Ishikawa (cell line): ENCODE measurements at regions not wholly inside any gene's neighbourhood (a gene's known extent, or its start where the extent isn't known, plus 50 kb on each side); places are given as distances from the start of the nearest gene placed in this dataset.

ENCODE experiments used
- CEBPB ChIP-seq: IDR thresholded peaks from 2 replicates; pipeline ENCODE4 v1.6.1; 2012
- CREB1 ChIP-seq: IDR thresholded peaks from 2 replicates; pipeline ENCODE4 v1.6.1; 2012; ENCODE audit warnings: low read depth
- EGR1 ChIP-seq: IDR thresholded peaks from 2 replicates; pipeline ENCODE4 v1.6.1; 2012
- EP300 ChIP-seq: IDR thresholded peaks from 2 replicates; pipeline ENCODE4 v1.6.1; 2012; ENCODE audit warnings: borderline replicate concordance
- FOXM1 ChIP-seq: IDR thresholded peaks from 2 replicates; pipeline ENCODE4 v1.6.1; 2012; ENCODE audit warnings: low read depth, borderline replicate concordance
- MAX ChIP-seq: IDR thresholded peaks from 2 replicates; pipeline ENCODE4 v1.6.1; 2012
- NFIC ChIP-seq: IDR thresholded peaks from 2 replicates; pipeline ENCODE4 v1.6.1; 2012
- RAD21 ChIP-seq: IDR thresholded peaks from 2 replicates; pipeline ENCODE4 v1.6.1; 2012; ENCODE audit warnings: low read depth
- TAF1 ChIP-seq: IDR thresholded peaks from 2 replicates; pipeline ENCODE4 v1.6.1; 2012; ENCODE audit warnings: low read depth, mild to moderate bottlenecking
- TCF12 ChIP-seq: IDR thresholded peaks from 2 replicates; pipeline ENCODE4 v1.6.1; 2012; ENCODE audit warnings: low read depth
- TEAD4 ChIP-seq: IDR thresholded peaks from 2 replicates; pipeline ENCODE4 v1.6.1; 2012
- USF1 ChIP-seq: IDR thresholded peaks from 2 replicates; pipeline ENCODE4 v1.6.1; 2012
- YY1 ChIP-seq: IDR thresholded peaks from 2 replicates; pipeline ENCODE4 v1.6.1; 2012; ENCODE audit warnings: low read depth
- ZBTB7A ChIP-seq: IDR thresholded peaks from 2 replicates; pipeline ENCODE4 v1.6.1; 2012; ENCODE audit warnings: low read depth
- TF ChIP-seq, protein P1 (sequence below): IDR thresholded peaks from 2 replicates; pipeline ENCODE4 v1.6.1; 2012; ENCODE audit warnings: low read depth, mild to moderate bottlenecking

DNA sequence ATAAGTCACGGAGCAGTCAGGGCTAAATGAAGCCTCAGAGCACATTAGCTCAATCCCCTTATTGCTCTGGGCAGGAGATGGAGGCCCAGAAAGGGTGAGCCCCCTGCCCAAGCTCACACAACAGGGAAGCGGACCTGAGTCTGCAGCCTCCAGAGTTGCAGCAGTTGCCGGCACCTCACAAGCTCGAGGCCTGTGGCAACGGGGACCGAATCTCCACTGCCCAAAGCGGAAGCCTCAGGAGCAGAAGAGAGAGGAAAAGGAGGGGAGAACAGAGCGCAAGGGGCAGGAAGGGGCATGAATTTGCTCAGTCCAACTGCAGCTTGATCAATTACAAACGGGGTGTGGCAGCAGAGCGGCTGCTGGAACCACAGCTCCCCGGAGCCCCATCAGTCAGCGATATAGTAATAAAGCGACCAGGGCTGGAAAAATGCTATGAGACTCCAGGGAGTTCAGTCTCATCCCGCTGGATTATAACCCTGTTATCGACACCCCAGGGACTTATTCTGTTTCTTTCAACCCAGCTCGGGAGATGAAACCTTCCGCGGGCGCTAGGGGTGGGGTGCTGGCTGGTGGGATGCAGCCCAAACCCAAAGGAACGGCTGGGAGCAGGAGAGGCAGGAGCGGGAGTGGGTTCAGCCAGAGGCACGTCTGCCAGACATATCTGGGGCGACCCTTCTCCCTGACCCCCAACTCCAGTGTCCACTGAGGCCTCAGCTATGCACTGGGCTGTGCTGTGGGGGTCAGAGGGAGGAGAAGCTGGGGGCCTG lies 219.7 kb upstream of the LINGO1 start:
- TF ChIP-seq MAX (no peak), RAD21 (no peak), EGR1 (no peak)

- TF ChIP-seq TAF1 = no peak
- TF ChIP-seq, protein P1, sequence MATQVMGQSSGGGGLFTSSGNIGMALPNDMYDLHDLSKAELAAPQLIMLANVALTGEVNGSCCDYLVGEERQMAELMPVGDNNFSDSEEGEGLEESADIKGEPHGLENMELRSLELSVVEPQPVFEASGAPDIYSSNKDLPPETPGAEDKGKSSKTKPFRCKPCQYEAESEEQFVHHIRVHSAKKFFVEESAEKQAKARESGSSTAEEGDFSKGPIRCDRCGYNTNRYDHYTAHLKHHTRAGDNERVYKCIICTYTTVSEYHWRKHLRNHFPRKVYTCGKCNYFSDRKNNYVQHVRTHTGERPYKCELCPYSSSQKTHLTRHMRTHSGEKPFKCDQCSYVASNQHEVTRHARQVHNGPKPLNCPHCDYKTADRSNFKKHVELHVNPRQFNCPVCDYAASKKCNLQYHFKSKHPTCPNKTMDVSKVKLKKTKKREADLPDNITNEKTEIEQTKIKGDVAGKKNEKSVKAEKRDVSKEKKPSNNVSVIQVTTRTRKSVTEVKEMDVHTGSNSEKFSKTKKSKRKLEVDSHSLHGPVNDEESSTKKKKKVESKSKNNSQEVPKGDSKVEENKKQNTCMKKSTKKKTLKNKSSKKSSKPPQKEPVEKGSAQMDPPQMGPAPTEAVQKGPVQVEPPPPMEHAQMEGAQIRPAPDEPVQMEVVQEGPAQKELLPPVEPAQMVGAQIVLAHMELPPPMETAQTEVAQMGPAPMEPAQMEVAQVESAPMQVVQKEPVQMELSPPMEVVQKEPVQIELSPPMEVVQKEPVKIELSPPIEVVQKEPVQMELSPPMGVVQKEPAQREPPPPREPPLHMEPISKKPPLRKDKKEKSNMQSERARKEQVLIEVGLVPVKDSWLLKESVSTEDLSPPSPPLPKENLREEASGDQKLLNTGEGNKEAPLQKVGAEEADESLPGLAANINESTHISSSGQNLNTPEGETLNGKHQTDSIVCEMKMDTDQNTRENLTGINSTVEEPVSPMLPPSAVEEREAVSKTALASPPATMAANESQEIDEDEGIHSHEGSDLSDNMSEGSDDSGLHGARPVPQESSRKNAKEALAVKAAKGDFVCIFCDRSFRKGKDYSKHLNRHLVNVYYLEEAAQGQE = no peak
- TF ChIP-seq RAD21 = no peak
- no peak for TF ChIP-seq TEAD4
- TF ChIP-seq MAX = no peak
- no peak for TF ChIP-seq CEBPB
- no peak for TF ChIP-seq NFIC
- TF ChIP-seq EP300 = no peak
- TF ChIP-seq FOXM1 = no peak
- TF ChIP-seq CREB1 = no peak
- no peak for TF ChIP-seq EGR1
- no peak for TF ChIP-seq YY1
- TF ChIP-seq TCF12 = no peak
- no peak for TF ChIP-seq USF1
- TF ChIP-seq ZBTB7A = no peak
Measured at GRCh38 chr15:77851691-77852090, 219.0 kb upstream of the LINGO1 start.

- no peak for TF ChIP-seq TCF12
- 0 out of 2 replicates have a peak, but pooled peaks have one; percentile 10 for TF ChIP-seq USF1
Measured at GRCh38 chr15:77851086-77851485, 218.4 kb upstream of the LINGO1 start.

DNA sequence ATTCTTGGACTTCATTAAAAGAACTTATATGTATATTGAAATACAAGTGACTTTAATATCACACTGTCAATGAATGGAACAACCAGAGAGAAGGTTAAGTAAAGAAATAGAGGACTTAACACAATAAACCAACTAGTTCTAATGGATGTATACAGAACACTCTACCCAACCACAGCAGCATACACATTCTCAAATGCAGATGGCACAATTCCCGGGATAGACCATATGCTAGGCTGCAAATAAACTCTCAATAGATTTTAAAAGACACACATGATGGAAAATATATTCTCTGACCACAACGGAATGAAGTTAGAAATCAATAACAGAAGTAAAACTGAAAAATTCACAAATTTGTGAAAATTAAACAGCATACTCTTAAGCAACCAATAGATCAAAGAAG lies 214.3 kb upstream of the LINGO1 start:
- TF ChIP-seq ZBTB7A (no peak), YY1 (no peak), TEAD4 (no peak), EGR1 (no peak), TAF1 (no peak), RAD21 (no peak), CREB1 (no peak), NFIC (no peak), MAX (no peak), TCF12 (no peak), EP300 (no peak), FOXM1 (no peak)
- TF ChIP-seq, protein P1 = no peak

DNA sequence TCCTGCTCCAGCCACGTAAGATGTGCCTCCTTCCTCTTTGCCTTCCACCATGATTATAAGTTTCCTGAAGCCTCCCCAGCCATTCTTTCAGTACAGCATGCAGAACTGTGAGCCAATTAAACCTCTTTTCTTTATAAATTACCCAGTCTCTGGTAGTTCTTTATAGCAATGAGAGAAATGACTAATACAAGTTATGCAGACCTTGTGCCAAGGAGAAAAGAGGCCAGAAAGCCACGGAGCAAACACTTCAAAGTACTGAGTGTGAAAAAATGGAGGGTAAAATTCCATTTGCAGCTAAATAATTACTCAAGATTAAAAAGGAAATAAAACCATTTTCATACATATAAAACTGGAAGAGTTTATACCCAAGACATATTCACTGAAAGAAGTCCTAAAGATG lies 213.6 kb upstream of the LINGO1 start:
- TF ChIP-seq EP300 = no peak

DNA sequence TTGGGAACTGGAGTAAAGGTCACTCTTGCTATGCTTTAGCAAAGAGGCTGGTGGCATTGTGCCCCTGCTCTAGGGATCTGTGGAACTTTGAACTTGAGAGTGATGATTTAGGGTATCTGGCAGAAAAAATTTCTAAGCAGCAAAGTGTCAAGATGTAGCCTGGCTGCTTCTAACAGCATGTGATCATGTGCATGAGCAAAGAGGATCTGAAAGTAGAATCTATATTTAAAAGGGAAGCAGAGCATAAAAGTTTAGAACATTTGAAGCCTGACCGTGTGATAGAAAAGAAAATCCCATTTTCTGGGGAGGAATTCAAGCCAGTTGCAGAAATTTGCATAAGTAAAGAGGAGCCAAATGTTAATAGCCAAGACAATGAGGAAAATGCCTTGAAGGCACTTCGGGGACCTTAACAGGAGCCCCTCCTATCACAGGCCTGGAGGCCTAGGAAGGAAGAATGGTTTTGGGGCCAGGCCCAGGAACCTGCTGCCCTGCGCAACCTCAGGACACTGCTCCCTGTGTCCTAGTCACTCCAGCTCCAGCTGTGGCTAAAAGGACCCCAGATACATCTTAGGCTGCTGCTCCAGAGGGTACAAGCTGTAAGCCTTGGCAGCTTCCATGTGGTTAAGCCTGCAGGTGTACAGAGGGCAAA lies 212.2 kb upstream of the LINGO1 start:
- TF ChIP-seq USF1 (no peak), FOXM1 (no peak), EP300 (no peak), MAX (no peak), CREB1 (no peak), NFIC (no peak), CEBPB (no peak), EGR1 (no peak), TEAD4 (no peak), TCF12 (no peak), ZBTB7A (no peak), YY1 (no peak), RAD21 (no peak), TAF1 (no peak)
- TF ChIP-seq, protein P1 = no peak
